GM12878 (cell line): ENCODE measurements at regions not wholly inside any gene's neighbourhood (a gene's known extent, or its start where the extent isn't known, plus 50 kb on each side); places are given as distances from the start of the nearest gene placed in this dataset.

Experiments used
- CEBPB ChIP-seq, 2 experiments: fragments of 150-350 bp in 1 of 2; IDR thresholded peaks; 2 replicates each; pipeline ENCODE4 v1.6.1; 2012 to 2014; ENCODE audit warnings: low read depth in 2 of 2, low read length in 2 of 2, borderline replicate concordance in 1 of 2, inconsistent platforms in 1 of 2
- CREB1 ChIP-seq: IDR thresholded peaks from 2 replicates; pipeline ENCODE4 v1.6.1; 2012; ENCODE audit warnings: low read depth, mild to moderate bottlenecking, inconsistent platforms
- EZH2 ChIP-seq: IDR thresholded peaks from 2 replicates; pipeline ENCODE4 v1.6.1; 2012; ENCODE audit warnings: low read depth, mild to moderate bottlenecking, control low read depth, inconsistent platforms, low read length, borderline replicate concordance; ENCODE audit not compliant: control insufficient read depth
- IKZF1 ChIP-seq: fragments of 450-650 bp; conservative IDR thresholded peaks from 2 replicates; pipeline ENCODE4 v1.6.1; 2017; ENCODE audit warnings: antibody characterized with exemption, mild to moderate bottlenecking
- KAT2A ChIP-seq: conservative IDR thresholded peaks from 2 replicates; pipeline ENCODE4 v1.6.1; 2011; ENCODE audit warnings: low read depth, low read length; ENCODE audit not compliant: control insufficient read depth
- LARP7 ChIP-seq: fragments of 450-650 bp; IDR thresholded peaks from 2 replicates; pipeline ENCODE4 v1.6.1; 2017; ENCODE audit warnings: mild to moderate bottlenecking
- NFYB ChIP-seq: IDR thresholded peaks from 2 replicates; pipeline ENCODE4 v1.6.1; 2011; ENCODE audit warnings: low read depth, mild to moderate bottlenecking, low read length, improper control_type of control experiment, moderate library complexity; ENCODE audit not compliant: insufficient read depth
- POLR2A ChIP-seq: IDR thresholded peaks from 2 replicates; pipeline ENCODE4 v1.6.1; 2011; ENCODE audit warnings: low read depth, mild to moderate bottlenecking, low read length
- POLR2AphosphoS5 ChIP-seq: IDR thresholded peaks from 2 replicates; pipeline ENCODE4 v1.6.1; 2011; ENCODE audit warnings: mild to moderate bottlenecking, low read length, inconsistent platforms
- SMC3 ChIP-seq: IDR thresholded peaks from 2 replicates; pipeline ENCODE4 v1.6.1; 2011; ENCODE audit warnings: low read length, improper control_type of control experiment, borderline replicate concordance
- ZNF274 ChIP-seq: IDR thresholded peaks from one replicate; pipeline ENCODE4 v1.8.0; 2011; ENCODE audit not compliant: insufficient read length, insufficient read depth

GRCh38 chr12:74476234-74476633 is 61.4 kb upstream of the ATXN7L3B start:
- no peak for TF ChIP-seq EZH2
- no peak for TF ChIP-seq POLR2A
- TF ChIP-seq NFYB: no peak
- no peak for TF ChIP-seq KAT2A
- TF ChIP-seq LARP7: no peak
- no peak for TF ChIP-seq CREB1
- no peak for TF ChIP-seq SMC3
- TF ChIP-seq IKZF1: no peak
- TF ChIP-seq ZNF274: no peak
- no peak for TF ChIP-seq CEBPB (IDR thresholded peaks at IDR 0.05; ENCODE audit: borderline replicate concordance in 1 of 2, low read depth in 2 of 2, low read length in 2 of 2)
- no peak for TF ChIP-seq POLR2AphosphoS5
